ENCODE measurements at regions not wholly inside any gene's neighbourhood (a gene's known extent, or its start where the extent isn't known, plus 50 kb on each side); places are given as distances from the start of the nearest gene placed in this dataset.

GRCh38 chr18:28826107-28826506, 649.2 kb upstream of the CDH2 start:
- no peak overlapping the region for H3K14ac ChIP-seq (ENCODE audit: insufficient read depth, low read length)
- H3K18ac ChIP-seq (ENCODE audit: insufficient read length, low read depth, low read length), result no peak overlapping the region
- H3K27me3 Mint-ChIP-seq (ENCODE audit: low read depth), result no peaks in the 10 kb centered on the region
- no peak for TF ChIP-seq CTCF (conservative IDR thresholded peaks at IDR 0.05)
- no peak overlapping the region for H3K27ac Mint-ChIP-seq
- H3K79me1 ChIP-seq (ENCODE audit: insufficient read depth, low read depth, low read length, poor library complexity, severe bottlenecking), result no peaks in the 10 kb centered on the region
- no peak overlapping the region for H4K8ac ChIP-seq (replicated peaks; ENCODE audit: insufficient read length, low read depth, low read length)
- H2BK15ac ChIP-seq (ENCODE audit: low read depth, low read length), result no peak overlapping the region
- H3K9me3 ChIP-seq (ENCODE audit: control insufficient read depth, low read depth, low read length), result no peaks in the 10 kb centered on the region
- H3K23ac ChIP-seq (ENCODE audit: insufficient read length, low read depth, low read length), result no peak overlapping the region
- no peak overlapping the region for H2AFZ ChIP-seq (ENCODE audit: low read length)
- H4K5ac ChIP-seq (ENCODE audit: insufficient read length, low read depth, low read length), result no peak overlapping the region
- no peak overlapping the region for H3K9ac ChIP-seq (ENCODE audit: extremely low read depth, insufficient read length, low read length)
- H3K4me1 ChIP-seq (ENCODE audit: insufficient read depth, low read length), result no peaks in the 10 kb centered on the region; the same call in 1 of the 2 replicates
- H2BK20ac ChIP-seq (ENCODE audit: low read depth, low read length, poor library complexity, severe bottlenecking), result no peak overlapping the region
- no peaks in the 10 kb centered on the region for H3K27me3 ChIP-seq (ENCODE audit: insufficient read depth, low read length)
- H3K4me1 Mint-ChIP-seq, result peaks cover 13 to 19% of the 10 kb centered on the region in 2 experiments
- no CpG with 5 or more reads among the region's 3 CpGs for WGBS (ENCODE audit: extremely low coverage, insufficient read length, low lambda C conversion rate)
- no peak overlapping the region for H3K4ac ChIP-seq (ENCODE audit: low read depth, low read length)
- H3K9me3 Mint-ChIP-seq, result no peaks in the 10 kb centered on the region; a peak in 1 of 5 replicates
- H3K36me3 Mint-ChIP-seq (ENCODE audit: insufficient read depth in 1 of 3, low read depth in 3 of 3), result peaks cover 0 to 3% (median 0%) of the 10 kb centered on the region in 3 experiments; a peak in 1 of 7 replicates
- H2BK120ac ChIP-seq (ENCODE audit: low read depth, low read length, poor library complexity, severe bottlenecking), result no peak overlapping the region
- no peak overlapping the region for H2BK12ac ChIP-seq (ENCODE audit: insufficient read length, low read depth, low read length)
- no peak overlapping the region for H3K4me3 Mint-ChIP-seq
- no peak overlapping the region for H2AK5ac ChIP-seq (ENCODE audit: insufficient read length, low read length)
- H3K23me2 ChIP-seq (ENCODE audit: insufficient read length, low read depth, low read length, poor library complexity, severe bottlenecking), result no peaks in the 10 kb centered on the region
- H3K4me2 ChIP-seq (ENCODE audit: insufficient read depth, insufficient read length, low read length), result no peak overlapping the region
- no peaks in the 10 kb centered on the region for H4K20me1 ChIP-seq (ENCODE audit: control insufficient read depth, insufficient read depth, insufficient read length)
- no peak overlapping the region for H3K56ac ChIP-seq (ENCODE audit: insufficient read length, low read depth, low read length)
- no peak overlapping the region for H3T11ph ChIP-seq (ENCODE audit: low read length)
- no peak overlapping the region for H4K91ac ChIP-seq (ENCODE audit: insufficient read length, low read depth, low read length)
- H3K79me2 ChIP-seq (ENCODE audit: insufficient read depth, low read length), result no peaks in the 10 kb centered on the region
- H3K27ac ChIP-seq (ENCODE audit: insufficient read length, low read depth, low read length), result no peak overlapping the region
- no peak overlapping the region for H2BK5ac ChIP-seq (ENCODE audit: insufficient read length, low read length)
- DNase-seq, result no peak
